ENCODE measurements at regions not wholly inside any gene's neighbourhood (a gene's known extent, or its start where the extent isn't known, plus 50 kb on each side); places are given as distances from the start of the nearest gene placed in this dataset.

DNA sequence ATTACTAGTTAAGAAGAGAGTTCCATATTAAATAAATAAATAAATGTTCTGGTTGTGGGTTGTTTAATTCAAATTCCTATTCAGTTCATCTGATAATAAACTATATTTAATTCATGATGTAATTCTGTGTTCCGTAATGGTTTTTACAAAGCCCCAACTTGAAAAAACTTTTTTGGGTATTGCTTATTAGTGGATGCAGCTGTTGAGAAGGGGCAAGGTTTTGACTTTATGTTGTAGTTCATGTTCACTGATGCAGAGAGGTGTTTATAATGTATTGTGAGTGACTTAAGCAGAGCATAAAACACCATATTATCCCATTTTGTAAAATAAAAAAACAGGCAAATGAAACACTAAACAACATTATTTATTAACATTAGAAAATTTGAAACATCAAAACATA lies 107.3 kb upstream of the TNFSF11 start:
- TF ChIP-seq STAG1 (CRISPR knock-in tag; IDR thresholded peaks at IDR 0.05; ENCODE audit: borderline replicate concordance) (no peak), MYC (IDR thresholded peaks at IDR 0.05; ENCODE audit: low read depth, low read length) (no peak), MYC (CRISPR knock-in tag; IDR thresholded peaks at IDR 0.05; ENCODE audit: borderline replicate concordance, low read depth) (no peak), TBL1XR1 (IDR thresholded peaks at IDR 0.05; ENCODE audit: low read length in 2 of 2) (no peak), ZNF174 (CRISPR knock-in tag; IDR thresholded peaks at IDR 0.05) (no peak)
- TF ChIP-seq, protein P1, sequence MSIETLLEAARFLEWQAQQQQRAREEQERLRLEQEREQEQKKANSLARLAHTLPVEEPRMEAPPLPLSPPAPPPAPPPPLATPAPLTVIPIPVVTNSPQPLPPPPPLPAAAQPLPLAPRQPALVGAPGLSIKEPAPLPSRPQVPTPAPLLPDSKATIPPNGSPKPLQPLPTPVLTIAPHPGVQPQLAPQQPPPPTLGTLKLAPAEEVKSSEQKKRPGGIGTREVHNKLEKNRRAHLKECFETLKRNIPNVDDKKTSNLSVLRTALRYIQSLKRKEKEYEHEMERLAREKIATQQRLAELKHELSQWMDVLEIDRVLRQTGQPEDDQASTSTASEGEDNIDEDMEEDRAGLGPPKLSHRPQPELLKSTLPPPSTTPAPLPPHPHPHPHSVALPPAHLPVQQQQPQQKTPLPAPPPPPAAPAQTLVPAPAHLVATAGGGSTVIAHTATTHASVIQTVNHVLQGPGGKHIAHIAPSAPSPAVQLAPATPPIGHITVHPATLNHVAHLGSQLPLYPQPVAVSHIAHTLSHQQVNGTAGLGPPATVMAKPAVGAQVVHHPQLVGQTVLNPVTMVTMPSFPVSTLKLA (conservative IDR thresholded peaks at IDR 0.05): no peak

Measured in K562 (cell line).